ENCODE measurements at regions not wholly inside any gene's neighbourhood (a gene's known extent, or its start where the extent isn't known, plus 50 kb on each side); places are given as distances from the start of the nearest gene placed in this dataset.

DNA sequence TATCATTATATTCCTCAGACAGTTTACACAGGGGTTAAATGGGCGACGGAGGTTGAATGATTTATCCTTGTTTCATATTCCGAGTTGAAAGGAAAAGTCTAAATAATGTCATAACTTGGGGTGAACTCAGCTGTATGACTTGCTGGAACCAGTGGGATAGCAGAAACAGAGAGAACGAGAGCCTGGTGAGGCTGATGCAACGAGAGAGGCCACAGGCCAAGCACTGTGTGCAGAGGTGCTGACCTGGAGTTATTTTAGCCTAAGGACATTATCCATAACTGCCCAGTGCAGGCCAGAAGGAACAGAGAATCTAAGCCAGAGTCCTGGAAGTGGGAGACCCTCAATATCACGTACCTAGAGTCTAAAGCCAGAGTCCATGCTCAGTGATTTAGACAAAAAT, 394.9 kb downstream of the MAFB start:
- no peak overlapping the region for H3K27ac Mint-ChIP-seq
- H3K27me3 Mint-ChIP-seq = peaks cover 3% of the 10 kb centered on the region
- DNase-seq = no peak
- H3K9me3 Mint-ChIP-seq = no peaks in the 10 kb centered on the region
- no peak overlapping the region for H3K4me3 Mint-ChIP-seq
- intact Hi-C loops (cut with micrococcal nuclease) = no loop called here
- ChIA-PET POLR2A (no interaction called here), CTCF (no interaction called here)
- no peak for ATAC-seq
- TF ChIP-seq, protein P1, sequence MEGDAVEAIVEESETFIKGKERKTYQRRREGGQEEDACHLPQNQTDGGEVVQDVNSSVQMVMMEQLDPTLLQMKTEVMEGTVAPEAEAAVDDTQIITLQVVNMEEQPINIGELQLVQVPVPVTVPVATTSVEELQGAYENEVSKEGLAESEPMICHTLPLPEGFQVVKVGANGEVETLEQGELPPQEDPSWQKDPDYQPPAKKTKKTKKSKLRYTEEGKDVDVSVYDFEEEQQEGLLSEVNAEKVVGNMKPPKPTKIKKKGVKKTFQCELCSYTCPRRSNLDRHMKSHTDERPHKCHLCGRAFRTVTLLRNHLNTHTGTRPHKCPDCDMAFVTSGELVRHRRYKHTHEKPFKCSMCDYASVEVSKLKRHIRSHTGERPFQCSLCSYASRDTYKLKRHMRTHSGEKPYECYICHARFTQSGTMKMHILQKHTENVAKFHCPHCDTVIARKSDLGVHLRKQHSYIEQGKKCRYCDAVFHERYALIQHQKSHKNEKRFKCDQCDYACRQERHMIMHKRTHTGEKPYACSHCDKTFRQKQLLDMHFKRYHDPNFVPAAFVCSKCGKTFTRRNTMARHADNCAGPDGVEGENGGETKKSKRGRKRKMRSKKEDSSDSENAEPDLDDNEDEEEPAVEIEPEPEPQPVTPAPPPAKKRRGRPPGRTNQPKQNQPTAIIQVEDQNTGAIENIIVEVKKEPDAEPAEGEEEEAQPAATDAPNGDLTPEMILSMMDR (IDR thresholded peaks at IDR 0.05) = no peak
- no peaks in the 10 kb centered on the region for H3K36me3 Mint-ChIP-seq (ENCODE audit: low read depth)
- no peaks in the 10 kb centered on the region for H3K4me1 Mint-ChIP-seq (ENCODE audit: low read depth)

DNA sequence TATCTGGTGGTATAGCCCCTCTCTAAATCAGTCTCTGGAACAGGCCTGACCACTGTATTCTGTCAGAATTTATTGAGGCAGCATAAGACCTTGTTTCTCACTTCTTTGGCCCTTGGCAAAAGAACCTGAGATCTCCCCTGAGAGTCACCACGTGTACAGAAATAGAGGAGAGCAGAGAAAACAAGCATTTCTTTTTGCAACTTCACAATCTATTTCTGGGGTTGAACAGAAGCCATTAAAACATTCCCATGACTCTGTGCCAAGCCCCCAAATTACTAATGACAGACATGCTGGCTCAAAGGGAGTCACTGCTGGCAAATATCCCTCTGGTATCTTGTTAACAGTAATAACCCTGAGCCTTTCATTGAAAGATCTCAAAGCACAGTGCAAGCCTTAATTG, 395.3 kb downstream of the MAFB start:
- intact Hi-C loops (cut with micrococcal nuclease) = no loop called here
- H3K9me3 Mint-ChIP-seq = no peaks in the 10 kb centered on the region
- no peak overlapping the region for H3K27ac Mint-ChIP-seq
- no peak for ATAC-seq
- H3K36me3 Mint-ChIP-seq (ENCODE audit: low read depth) = no peaks in the 10 kb centered on the region
- peaks cover 3% of the 10 kb centered on the region for H3K27me3 Mint-ChIP-seq
- ChIA-PET POLR2A (no interaction called here), CTCF (no interaction called here)
- no peak overlapping the region for H3K4me3 Mint-ChIP-seq
- no peaks in the 10 kb centered on the region for H3K4me1 Mint-ChIP-seq (ENCODE audit: low read depth)
- no peak for DNase-seq
- TF ChIP-seq, protein P1 (IDR thresholded peaks at IDR 0.05) = no peak

DNA sequence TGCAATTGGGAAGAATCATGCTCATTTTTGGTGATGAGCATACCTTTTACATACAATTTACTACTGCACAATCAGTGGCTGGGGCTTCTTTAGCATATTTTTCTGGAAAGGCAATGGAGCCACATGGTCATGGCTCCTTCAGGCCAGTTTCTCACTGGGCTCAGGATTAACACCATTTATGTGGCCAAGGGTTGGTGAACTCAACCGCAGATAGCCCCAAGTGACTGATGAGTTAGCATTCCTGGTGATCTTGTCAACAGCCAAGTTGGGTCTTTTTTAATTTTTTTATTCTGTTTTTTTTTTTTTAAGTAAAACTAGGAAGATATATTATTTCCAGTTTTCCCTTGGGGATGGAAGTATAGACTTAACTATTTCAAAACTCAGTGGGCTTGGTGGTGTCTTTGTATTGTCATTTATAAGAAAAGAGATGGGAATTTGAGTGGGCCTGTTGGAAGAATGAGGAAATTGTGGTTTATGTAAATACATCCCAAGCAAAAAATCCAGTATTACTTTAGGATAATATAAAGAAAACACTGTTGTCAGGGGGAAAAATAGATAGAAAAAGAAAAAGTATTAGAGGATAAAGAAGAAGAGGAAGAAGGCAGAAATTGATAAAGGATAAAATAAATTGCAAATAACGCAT, 397.4 kb downstream of the MAFB start:
- ATAC-seq = no peak
- no peaks in the 10 kb centered on the region for H3K36me3 Mint-ChIP-seq (ENCODE audit: low read depth)
- no peak overlapping the region for H3K4me3 Mint-ChIP-seq
- H3K27ac Mint-ChIP-seq = no peak overlapping the region
- DNase-seq = no peak
- ChIA-PET CTCF (no interaction called here), POLR2A (no interaction called here)
- peaks cover 3% of the 10 kb centered on the region for H3K27me3 Mint-ChIP-seq
- H3K4me1 Mint-ChIP-seq (ENCODE audit: low read depth) = no peaks in the 10 kb centered on the region
- H3K9me3 Mint-ChIP-seq = no peaks in the 10 kb centered on the region
- intact Hi-C loops (cut with micrococcal nuclease) = no loop called here
- TF ChIP-seq, protein P1 (IDR thresholded peaks at IDR 0.05) = no peak

DNA sequence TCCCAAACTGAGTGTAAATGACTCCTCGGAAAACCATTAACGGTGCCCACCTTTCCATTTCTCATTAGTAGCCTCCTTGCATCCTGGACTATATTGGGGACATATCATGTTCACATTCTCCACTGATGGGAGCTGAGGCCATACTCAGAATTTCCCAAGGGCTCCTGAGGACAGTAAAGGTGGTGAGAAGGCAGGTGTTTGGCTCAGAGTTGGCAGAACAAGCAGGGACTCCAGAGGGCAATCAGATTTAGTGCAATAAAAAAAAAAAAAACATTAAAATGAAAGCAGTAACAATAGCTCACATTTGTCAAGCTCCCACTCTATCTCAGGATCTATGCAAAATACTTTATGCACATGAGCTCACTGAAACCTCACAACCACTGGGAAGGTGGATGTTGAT, 401.4 kb downstream of the MAFB start:
- ChIA-PET CTCF (no interaction called here), POLR2A (no interaction called here)
- Mint-ChIP-seq H3K27ac (no peak overlapping the region), H3K27me3 (peaks cover 3% of the 10 kb centered on the region), H3K36me3 (ENCODE audit: low read depth) (no peaks in the 10 kb centered on the region), H3K4me1 (ENCODE audit: low read depth) (no peaks in the 10 kb centered on the region), H3K4me3 (no peak overlapping the region), H3K9me3 (no peaks in the 10 kb centered on the region)
- intact Hi-C loops (cut with micrococcal nuclease) = no loop called here
- TF ChIP-seq, protein P1 (IDR thresholded peaks at IDR 0.05) = no peak
- ATAC-seq (no peak), DNase-seq (no peak)

DNA sequence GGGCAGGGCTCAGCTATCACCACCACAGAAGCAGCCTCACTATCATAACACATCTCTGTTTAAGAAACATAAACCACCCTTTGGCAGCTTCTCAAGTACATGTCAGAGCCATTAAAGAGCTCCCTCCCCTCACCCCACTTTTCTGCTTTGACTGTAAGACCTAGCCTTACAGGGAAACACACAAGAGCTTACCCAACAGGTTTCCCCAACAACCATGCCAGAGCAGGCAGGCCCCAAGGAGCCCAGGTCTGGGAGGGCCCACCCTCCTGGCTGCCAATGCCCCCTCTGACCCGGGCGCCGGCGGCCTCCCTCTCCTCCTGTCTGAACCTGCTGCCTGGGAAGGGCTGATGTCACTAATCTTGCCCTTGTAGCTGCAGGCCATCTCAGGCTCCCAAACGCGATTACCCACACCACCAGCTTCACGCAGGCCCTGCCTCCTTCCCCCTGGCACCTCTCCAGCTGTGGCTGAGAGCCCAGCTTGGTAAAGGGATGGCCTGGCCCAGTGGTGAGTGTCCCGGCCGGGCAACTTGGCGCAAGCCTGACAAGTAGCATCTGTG, 402.0 kb downstream of the MAFB start:
- ChIA-PET POLR2A (no interaction called here), CTCF (no interaction called here)
- H3K27ac Mint-ChIP-seq = no peak overlapping the region
- no peaks in the 10 kb centered on the region for H3K4me1 Mint-ChIP-seq (ENCODE audit: low read depth)
- H3K9me3 Mint-ChIP-seq = no peaks in the 10 kb centered on the region
- no peak overlapping the region for H3K4me3 Mint-ChIP-seq
- no peaks in the 10 kb centered on the region for H3K36me3 Mint-ChIP-seq (ENCODE audit: low read depth)
- TF ChIP-seq, protein P1 (IDR thresholded peaks at IDR 0.05) = no peak
- peaks cover 3% of the 10 kb centered on the region for H3K27me3 Mint-ChIP-seq
- intact Hi-C loops (cut with micrococcal nuclease) = no loop called here
- ATAC-seq (no peak), DNase-seq (no peak)

All from activated CD8-positive, alpha-beta T cell treated with anti-CD3 and anti-CD28 coated beads for 36 hours (primary cell).